Liver (tissue), 3 donors: ENCODE measurements at regions not wholly inside any gene's neighbourhood (a gene's known extent, or its start where the extent isn't known, plus 50 kb on each side); places are given as distances from the start of the nearest gene placed in this dataset.

Experiments used
- EGR1 ChIP-seq, 2 donors: IDR thresholded peaks; 2 replicates each; pipeline ENCODE4 v1.6.1; 2016 to 2018; ENCODE audit warnings: antibody characterized with exemption in 2 of 2, low read depth in 2 of 2
- FOXA1 ChIP-seq: IDR thresholded peaks from 2 replicates; pipeline ENCODE4 v1.6.1; 2016; ENCODE audit warnings: antibody characterized with exemption
- GABPA ChIP-seq, 2 donors: IDR thresholded peaks in 1 of 2; conservative IDR thresholded peaks in 1 of 2; 2 replicates each; pipeline ENCODE4 v1.6.1; 2016; ENCODE audit warnings: antibody characterized with exemption in 2 of 2, mild to moderate bottlenecking in 1 of 2, moderate library complexity in 1 of 2
- JUND ChIP-seq, 2 donors: IDR thresholded peaks; 2 replicates each; pipeline ENCODE4 v1.6.1; 2016; ENCODE audit warnings: antibody characterized with exemption in 2 of 2
- RAD21 ChIP-seq, 2 donors: IDR thresholded peaks; 2 replicates each; pipeline ENCODE4 v1.6.1; 2016; ENCODE audit warnings: antibody characterized with exemption in 2 of 2, mild to moderate bottlenecking in 2 of 2
- RXRA ChIP-seq, 2 donors: IDR thresholded peaks; 2 replicates each; pipeline ENCODE4 v1.6.1; 2017 to 2018; ENCODE audit warnings: antibody characterized with exemption in 2 of 2, mild to moderate bottlenecking in 1 of 2
- SP1 ChIP-seq: IDR thresholded peaks from 2 replicates; pipeline ENCODE4 v1.6.1; 2018; ENCODE audit warnings: antibody characterized with exemption, mild to moderate bottlenecking
- TAF1 ChIP-seq: conservative IDR thresholded peaks from 2 replicates; pipeline ENCODE4 v1.6.1; 2016; ENCODE audit warnings: antibody characterized with exemption, mild to moderate bottlenecking
- YY1 ChIP-seq: IDR thresholded peaks from 2 replicates; pipeline ENCODE4 v1.6.1; 2016; ENCODE audit warnings: antibody characterized with exemption, mild to moderate bottlenecking
- TF ChIP-seq, protein P1 (sequence below): fragments of 150-350 bp; IDR thresholded peaks from 2 replicates; pipeline ENCODE4 v1.5.1; 2017; ENCODE audit warnings: improper control_type of control experiment, low read depth, low read length; ENCODE audit not compliant: missing input control
- TF ChIP-seq, protein P2 (sequence below): IDR thresholded peaks from 2 replicates; pipeline ENCODE4 v1.6.1; 2016; ENCODE audit warnings: antibody characterized with exemption
- TF ChIP-seq, protein P3 (sequence below): IDR thresholded peaks from 2 replicates; pipeline ENCODE4 v1.6.1; 2016; ENCODE audit warnings: antibody characterized with exemption, mild to moderate bottlenecking
- TF ChIP-seq, protein P4 (sequence below): IDR thresholded peaks from 2 replicates; pipeline ENCODE4 v1.6.1; 2016; ENCODE audit warnings: antibody characterized with exemption
- TF ChIP-seq, protein P5 (sequence below): IDR thresholded peaks from 2 replicates; pipeline ENCODE4 v1.6.1; 2016; ENCODE audit warnings: antibody characterized with exemption
- donor health status: healthy.
- donor health status: healthy.

DNA sequence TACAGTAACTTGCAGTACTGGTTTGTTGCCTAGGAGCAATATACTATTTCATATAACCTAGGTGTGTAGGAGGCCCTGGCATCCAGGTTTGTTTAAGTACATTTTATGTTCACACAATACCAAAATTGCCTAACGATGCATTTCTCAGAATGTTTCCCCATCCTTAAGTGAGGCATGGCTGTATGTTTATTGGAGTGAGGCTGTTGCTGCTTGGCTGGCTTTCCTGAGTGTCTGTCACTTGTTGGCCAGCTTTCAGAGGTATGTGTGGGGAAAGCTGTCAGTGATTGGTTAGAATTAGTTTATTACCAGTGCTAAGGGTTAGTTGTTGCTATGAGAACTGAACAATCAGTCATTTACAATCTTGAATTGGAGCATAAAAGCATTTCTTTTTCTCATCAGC lies 154.1 kb upstream of the CDH12 start:
- no peak for TF ChIP-seq JUND (IDR thresholded peaks at IDR 0.05)
- TF ChIP-seq, protein P1, sequence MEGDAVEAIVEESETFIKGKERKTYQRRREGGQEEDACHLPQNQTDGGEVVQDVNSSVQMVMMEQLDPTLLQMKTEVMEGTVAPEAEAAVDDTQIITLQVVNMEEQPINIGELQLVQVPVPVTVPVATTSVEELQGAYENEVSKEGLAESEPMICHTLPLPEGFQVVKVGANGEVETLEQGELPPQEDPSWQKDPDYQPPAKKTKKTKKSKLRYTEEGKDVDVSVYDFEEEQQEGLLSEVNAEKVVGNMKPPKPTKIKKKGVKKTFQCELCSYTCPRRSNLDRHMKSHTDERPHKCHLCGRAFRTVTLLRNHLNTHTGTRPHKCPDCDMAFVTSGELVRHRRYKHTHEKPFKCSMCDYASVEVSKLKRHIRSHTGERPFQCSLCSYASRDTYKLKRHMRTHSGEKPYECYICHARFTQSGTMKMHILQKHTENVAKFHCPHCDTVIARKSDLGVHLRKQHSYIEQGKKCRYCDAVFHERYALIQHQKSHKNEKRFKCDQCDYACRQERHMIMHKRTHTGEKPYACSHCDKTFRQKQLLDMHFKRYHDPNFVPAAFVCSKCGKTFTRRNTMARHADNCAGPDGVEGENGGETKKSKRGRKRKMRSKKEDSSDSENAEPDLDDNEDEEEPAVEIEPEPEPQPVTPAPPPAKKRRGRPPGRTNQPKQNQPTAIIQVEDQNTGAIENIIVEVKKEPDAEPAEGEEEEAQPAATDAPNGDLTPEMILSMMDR, result no peak
- no peak for TF ChIP-seq RAD21 (IDR thresholded peaks at IDR 0.05)
- TF ChIP-seq GABPA (IDR thresholded peaks at IDR 0.05 in 1 of 2, conservative IDR thresholded peaks at IDR 0.05 in 1 of 2), result no peak
- TF ChIP-seq, protein P2, sequence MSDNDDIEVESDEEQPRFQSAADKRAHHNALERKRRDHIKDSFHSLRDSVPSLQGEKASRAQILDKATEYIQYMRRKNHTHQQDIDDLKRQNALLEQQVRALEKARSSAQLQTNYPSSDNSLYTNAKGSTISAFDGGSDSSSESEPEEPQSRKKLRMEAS, result no peak
- no peak for TF ChIP-seq SP1
- TF ChIP-seq, protein P3, sequence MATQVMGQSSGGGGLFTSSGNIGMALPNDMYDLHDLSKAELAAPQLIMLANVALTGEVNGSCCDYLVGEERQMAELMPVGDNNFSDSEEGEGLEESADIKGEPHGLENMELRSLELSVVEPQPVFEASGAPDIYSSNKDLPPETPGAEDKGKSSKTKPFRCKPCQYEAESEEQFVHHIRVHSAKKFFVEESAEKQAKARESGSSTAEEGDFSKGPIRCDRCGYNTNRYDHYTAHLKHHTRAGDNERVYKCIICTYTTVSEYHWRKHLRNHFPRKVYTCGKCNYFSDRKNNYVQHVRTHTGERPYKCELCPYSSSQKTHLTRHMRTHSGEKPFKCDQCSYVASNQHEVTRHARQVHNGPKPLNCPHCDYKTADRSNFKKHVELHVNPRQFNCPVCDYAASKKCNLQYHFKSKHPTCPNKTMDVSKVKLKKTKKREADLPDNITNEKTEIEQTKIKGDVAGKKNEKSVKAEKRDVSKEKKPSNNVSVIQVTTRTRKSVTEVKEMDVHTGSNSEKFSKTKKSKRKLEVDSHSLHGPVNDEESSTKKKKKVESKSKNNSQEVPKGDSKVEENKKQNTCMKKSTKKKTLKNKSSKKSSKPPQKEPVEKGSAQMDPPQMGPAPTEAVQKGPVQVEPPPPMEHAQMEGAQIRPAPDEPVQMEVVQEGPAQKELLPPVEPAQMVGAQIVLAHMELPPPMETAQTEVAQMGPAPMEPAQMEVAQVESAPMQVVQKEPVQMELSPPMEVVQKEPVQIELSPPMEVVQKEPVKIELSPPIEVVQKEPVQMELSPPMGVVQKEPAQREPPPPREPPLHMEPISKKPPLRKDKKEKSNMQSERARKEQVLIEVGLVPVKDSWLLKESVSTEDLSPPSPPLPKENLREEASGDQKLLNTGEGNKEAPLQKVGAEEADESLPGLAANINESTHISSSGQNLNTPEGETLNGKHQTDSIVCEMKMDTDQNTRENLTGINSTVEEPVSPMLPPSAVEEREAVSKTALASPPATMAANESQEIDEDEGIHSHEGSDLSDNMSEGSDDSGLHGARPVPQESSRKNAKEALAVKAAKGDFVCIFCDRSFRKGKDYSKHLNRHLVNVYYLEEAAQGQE, result no peak
- TF ChIP-seq, protein P4, sequence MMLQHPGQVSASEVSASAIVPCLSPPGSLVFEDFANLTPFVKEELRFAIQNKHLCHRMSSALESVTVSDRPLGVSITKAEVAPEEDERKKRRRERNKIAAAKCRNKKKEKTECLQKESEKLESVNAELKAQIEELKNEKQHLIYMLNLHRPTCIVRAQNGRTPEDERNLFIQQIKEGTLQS, result no peak
- TF ChIP-seq EGR1 (IDR thresholded peaks at IDR 0.05; ENCODE audit: low read depth in 2 of 2), result no peak
- TF ChIP-seq FOXA1, result no peak
- no peak for TF ChIP-seq YY1
- TF ChIP-seq TAF1, result no peak
- TF ChIP-seq, protein P5, sequence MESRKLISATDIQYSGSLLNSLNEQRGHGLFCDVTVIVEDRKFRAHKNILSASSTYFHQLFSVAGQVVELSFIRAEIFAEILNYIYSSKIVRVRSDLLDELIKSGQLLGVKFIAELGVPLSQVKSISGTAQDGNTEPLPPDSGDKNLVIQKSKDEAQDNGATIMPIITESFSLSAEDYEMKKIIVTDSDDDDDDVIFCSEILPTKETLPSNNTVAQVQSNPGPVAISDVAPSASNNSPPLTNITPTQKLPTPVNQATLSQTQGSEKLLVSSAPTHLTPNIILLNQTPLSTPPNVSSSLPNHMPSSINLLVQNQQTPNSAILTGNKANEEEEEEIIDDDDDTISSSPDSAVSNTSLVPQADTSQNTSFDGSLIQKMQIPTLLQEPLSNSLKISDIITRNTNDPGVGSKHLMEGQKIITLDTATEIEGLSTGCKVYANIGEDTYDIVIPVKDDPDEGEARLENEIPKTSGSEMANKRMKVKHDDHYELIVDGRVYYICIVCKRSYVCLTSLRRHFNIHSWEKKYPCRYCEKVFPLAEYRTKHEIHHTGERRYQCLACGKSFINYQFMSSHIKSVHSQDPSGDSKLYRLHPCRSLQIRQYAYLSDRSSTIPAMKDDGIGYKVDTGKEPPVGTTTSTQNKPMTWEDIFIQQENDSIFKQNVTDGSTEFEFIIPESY, result no peak
- TF ChIP-seq RXRA (IDR thresholded peaks at IDR 0.05), result no peak
